ENCODE measurements at regions not wholly inside any gene's neighbourhood (a gene's known extent, or its start where the extent isn't known, plus 50 kb on each side); places are given as distances from the start of the nearest gene placed in this dataset.

DNA sequence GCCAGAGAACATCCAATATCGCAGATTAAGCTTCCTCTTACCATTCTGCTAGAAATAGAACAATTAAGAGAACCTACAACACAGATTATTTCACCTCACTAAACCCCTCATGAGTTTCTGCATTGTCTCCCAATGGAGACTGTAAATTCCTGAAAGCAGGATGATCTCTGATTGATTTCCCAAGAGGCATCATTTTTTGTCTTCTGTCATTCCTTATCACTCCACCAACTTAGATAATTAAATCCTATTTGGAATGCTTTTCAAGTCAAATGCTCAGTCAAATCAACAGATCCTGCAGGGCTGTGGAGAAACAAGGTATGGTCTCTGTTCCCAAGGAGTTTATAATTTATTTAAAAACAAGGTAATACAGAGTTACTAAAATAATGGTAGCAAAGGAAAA is 161.5 kb downstream of the MTERF1 start:
- no peaks in the 10 kb centered on the region for H3K27me3 ChIP-seq (ENCODE audit: insufficient read depth, low read length)
- ATAC-seq (no peak), DNase-seq (ENCODE audit: low read depth, low spot score) (no peak)
- no peaks in the 10 kb centered on the region; a peak in 1 of 4 replicates for H3K9me3 ChIP-seq (ENCODE audit: control insufficient read depth in 1 of 2, insufficient read depth in 1 of 2, low read depth in 1 of 2, low read length in 2 of 2)
- ChIA-PET CTCF (no interaction called here), POLR2A (no interaction called here), RAD21 (ENCODE audit: low non-redundant PET in 1 of 2, low total read pairs in 2 of 2, uncharacterized antibody in 2 of 2, unreplicated experiment in 2 of 2) (no interaction called here)
- H3K4me2 ChIP-seq (ENCODE audit: low read length) = no peak overlapping the region
- no peak overlapping the region for H3K27ac ChIP-seq (ENCODE audit: low read depth, low read length)
- H3K79me2 ChIP-seq (ENCODE audit: insufficient read depth, low read length) = no peaks in the 10 kb centered on the region
- no peak overlapping the region for H2AFZ ChIP-seq (ENCODE audit: low read depth, low read length, poor library complexity, severe bottlenecking)
- H3K9me2 ChIP-seq (ENCODE audit: insufficient read depth) = no peaks in the 10 kb centered on the region
- peaks cover 0 to 4% of the 10 kb centered on the region in 2 experiments; a peak in 1 of 4 replicates for H3K4me1 ChIP-seq (ENCODE audit: control insufficient read depth in 1 of 2, insufficient read depth in 2 of 2, low read length in 2 of 2)
- no peak overlapping the region for H3K4me3 ChIP-seq (replicated peaks in 1 of 2; ENCODE audit: low read depth in 1 of 2, low read length in 2 of 2)
- no peaks in the 10 kb centered on the region for H3K36me3 ChIP-seq (ENCODE audit: control insufficient read depth in 1 of 2, insufficient read depth in 2 of 2, low read length in 2 of 2)
- H3K9ac ChIP-seq (ENCODE audit: low read length) = no peak overlapping the region
- no peaks in the 10 kb centered on the region for H4K20me1 ChIP-seq (ENCODE audit: insufficient read depth)
- BruUV-seq (replicated peaks) = no TSS peak
- no peak for TF ChIP-seq POLR2AphosphoS5 (IDR thresholded peaks at IDR 0.05; ENCODE audit: low read depth, low read length)
- no peak for TF ChIP-seq CEBPB (IDR thresholded peaks at IDR 0.05; ENCODE audit: low read depth)
- TF ChIP-seq SRF (IDR thresholded peaks at IDR 0.05; ENCODE audit: low read depth) = no peak
- TF ChIP-seq, protein P1, sequence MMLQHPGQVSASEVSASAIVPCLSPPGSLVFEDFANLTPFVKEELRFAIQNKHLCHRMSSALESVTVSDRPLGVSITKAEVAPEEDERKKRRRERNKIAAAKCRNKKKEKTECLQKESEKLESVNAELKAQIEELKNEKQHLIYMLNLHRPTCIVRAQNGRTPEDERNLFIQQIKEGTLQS (IDR thresholded peaks at IDR 0.05) = no peak
- TF ChIP-seq ZNF274 (IDR thresholded peaks at IDR 0.05; ENCODE audit: low read depth, low read length) = no peak
- no peak for TF ChIP-seq FOSL1 (IDR thresholded peaks at IDR 0.05; ENCODE audit: low read depth)
- no peak for TF ChIP-seq CBX3 (IDR thresholded peaks at IDR 0.05; ENCODE audit: low read depth)
- no peak for TF ChIP-seq YY1 (IDR thresholded peaks at IDR 0.05; ENCODE audit: extremely low read depth, insufficient replicate concordance, low read depth, low read length)
- no peak for TF ChIP-seq ZFX (IDR thresholded peaks at IDR 0.05)
- no peak for TF ChIP-seq EZH2phosphoT487 (IDR thresholded peaks at IDR 0.05; ENCODE audit: borderline replicate concordance)
- no peak for TF ChIP-seq JUND (IDR thresholded peaks at IDR 0.05)
- TF ChIP-seq SIN3A (IDR thresholded peaks at IDR 0.05; ENCODE audit: low read depth) = no peak
- intact Hi-C loops (cut with micrococcal nuclease) = no loop called here

DNA sequence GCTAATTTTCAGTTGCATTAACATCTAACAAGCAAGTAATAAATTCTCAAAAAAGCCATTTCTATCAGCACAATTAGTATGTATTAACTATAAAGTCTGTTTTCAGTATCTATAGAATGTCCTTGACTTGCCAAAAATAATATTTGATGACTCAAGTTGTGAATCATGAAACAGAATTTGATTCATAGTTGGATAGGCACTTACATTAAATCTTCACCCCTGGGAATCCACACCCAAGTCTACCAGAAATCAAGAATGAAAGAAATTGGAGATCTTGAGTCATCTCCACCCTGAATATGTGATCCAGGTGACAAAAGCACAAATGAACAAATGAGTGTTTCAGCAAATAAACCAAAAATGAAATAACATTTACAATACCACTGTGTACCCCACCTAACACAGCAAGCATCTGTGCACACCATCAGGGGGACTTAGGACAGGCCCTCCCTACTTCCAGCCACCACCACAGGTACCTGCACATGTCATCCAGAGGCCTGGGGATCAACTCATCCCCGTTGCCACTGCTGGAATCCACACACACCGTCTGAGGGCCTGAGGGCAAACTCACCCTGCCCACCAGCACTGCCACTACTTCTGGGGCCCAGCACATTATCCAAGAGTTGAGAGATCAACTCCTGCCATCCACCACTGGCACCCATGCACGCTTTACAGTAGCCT is 160.1 kb downstream of the MTERF1 start:
- Histone ChIP-seq H3K4me1 (ENCODE audit: control insufficient read depth in 1 of 2, insufficient read depth in 2 of 2, low read length in 2 of 2) (peaks cover 0 to 4% of the 10 kb centered on the region in 2 experiments; a peak in 1 of 4 replicates), H2AFZ (ENCODE audit: low read depth, low read length, poor library complexity, severe bottlenecking) (no peak overlapping the region), H4K20me1 (ENCODE audit: insufficient read depth) (no peaks in the 10 kb centered on the region), H3K9me3 (ENCODE audit: control insufficient read depth in 1 of 2, insufficient read depth in 1 of 2, low read depth in 1 of 2, low read length in 2 of 2) (no peaks in the 10 kb centered on the region; a peak in 1 of 4 replicates), H3K79me2 (ENCODE audit: insufficient read depth, low read length) (no peaks in the 10 kb centered on the region), H3K4me2 (ENCODE audit: low read length) (no peak overlapping the region), H3K27me3 (ENCODE audit: insufficient read depth, low read length) (no peaks in the 10 kb centered on the region), H3K9me2 (ENCODE audit: insufficient read depth) (no peaks in the 10 kb centered on the region), H3K36me3 (ENCODE audit: control insufficient read depth in 1 of 2, insufficient read depth in 2 of 2, low read length in 2 of 2) (no peaks in the 10 kb centered on the region), H3K9ac (ENCODE audit: low read length) (no peak overlapping the region), H3K4me3 (replicated peaks in 1 of 2; ENCODE audit: low read depth in 1 of 2, low read length in 2 of 2) (no peak overlapping the region), H3K27ac (ENCODE audit: low read depth, low read length) (no peak overlapping the region)
- CTCF ChIA-PET = no interaction called here
- DNase-seq (ENCODE audit: low read depth, low spot score) = no peak
- POLR2A ChIA-PET = no interaction called here
- RAD21 ChIA-PET (ENCODE audit: low non-redundant PET in 1 of 2, low total read pairs in 2 of 2, uncharacterized antibody in 2 of 2, unreplicated experiment in 2 of 2) = no interaction called here
- BruUV-seq (replicated peaks) = no TSS peak
- intact Hi-C loops (cut with micrococcal nuclease) = no loop called here
- ATAC-seq = no peak
- TF ChIP-seq FOSL1 (IDR thresholded peaks at IDR 0.05; ENCODE audit: low read depth) = no peak
- TF ChIP-seq, protein P2, sequence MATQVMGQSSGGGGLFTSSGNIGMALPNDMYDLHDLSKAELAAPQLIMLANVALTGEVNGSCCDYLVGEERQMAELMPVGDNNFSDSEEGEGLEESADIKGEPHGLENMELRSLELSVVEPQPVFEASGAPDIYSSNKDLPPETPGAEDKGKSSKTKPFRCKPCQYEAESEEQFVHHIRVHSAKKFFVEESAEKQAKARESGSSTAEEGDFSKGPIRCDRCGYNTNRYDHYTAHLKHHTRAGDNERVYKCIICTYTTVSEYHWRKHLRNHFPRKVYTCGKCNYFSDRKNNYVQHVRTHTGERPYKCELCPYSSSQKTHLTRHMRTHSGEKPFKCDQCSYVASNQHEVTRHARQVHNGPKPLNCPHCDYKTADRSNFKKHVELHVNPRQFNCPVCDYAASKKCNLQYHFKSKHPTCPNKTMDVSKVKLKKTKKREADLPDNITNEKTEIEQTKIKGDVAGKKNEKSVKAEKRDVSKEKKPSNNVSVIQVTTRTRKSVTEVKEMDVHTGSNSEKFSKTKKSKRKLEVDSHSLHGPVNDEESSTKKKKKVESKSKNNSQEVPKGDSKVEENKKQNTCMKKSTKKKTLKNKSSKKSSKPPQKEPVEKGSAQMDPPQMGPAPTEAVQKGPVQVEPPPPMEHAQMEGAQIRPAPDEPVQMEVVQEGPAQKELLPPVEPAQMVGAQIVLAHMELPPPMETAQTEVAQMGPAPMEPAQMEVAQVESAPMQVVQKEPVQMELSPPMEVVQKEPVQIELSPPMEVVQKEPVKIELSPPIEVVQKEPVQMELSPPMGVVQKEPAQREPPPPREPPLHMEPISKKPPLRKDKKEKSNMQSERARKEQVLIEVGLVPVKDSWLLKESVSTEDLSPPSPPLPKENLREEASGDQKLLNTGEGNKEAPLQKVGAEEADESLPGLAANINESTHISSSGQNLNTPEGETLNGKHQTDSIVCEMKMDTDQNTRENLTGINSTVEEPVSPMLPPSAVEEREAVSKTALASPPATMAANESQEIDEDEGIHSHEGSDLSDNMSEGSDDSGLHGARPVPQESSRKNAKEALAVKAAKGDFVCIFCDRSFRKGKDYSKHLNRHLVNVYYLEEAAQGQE (IDR thresholded peaks at IDR 0.05; ENCODE audit: low read depth) = no peak
- no peak for TF ChIP-seq EZH2 (IDR thresholded peaks at IDR 0.05)
- TF ChIP-seq EZH2phosphoT487 (IDR thresholded peaks at IDR 0.05; ENCODE audit: borderline replicate concordance) = no peak
